Fibroblast of upper back skin (primary cell): ENCODE measurements at regions not wholly inside any gene's neighbourhood (a gene's known extent, or its start where the extent isn't known, plus 50 kb on each side); places are given as distances from the start of the nearest gene placed in this dataset.
A peak's percentile ranks its signal among the peaks of the same experiment; 100 is the strongest.
"Not testable (repeated sequence)": the region's sequence is repeated elsewhere in the genome, so short reads cannot be mapped to it uniquely, and the experiment has no call there.

Source experiments
- DNase-seq: peaks from one replicate; pipeline ENCODE4 v3.0.0-alpha.2; 2013

DNA sequence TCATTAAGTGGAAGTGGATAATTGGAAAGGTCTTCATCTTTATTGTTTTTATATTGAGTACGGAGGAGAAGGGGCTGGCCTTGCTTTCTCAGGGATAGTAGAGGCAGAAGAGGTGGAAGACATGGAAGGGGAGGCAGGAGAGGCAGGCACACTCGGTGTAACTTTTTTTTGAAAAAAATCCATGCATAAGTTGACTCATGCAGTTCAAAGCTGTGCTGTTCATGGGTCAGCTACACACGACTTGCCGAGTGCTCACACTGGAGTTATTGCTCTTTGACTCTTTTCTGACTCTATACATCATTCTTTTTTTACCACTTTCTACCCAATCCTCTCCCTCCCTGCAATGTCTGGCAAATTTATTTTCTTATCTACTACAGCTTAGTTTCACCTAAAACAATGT is 158.3 kb upstream of the AADAT start:
- peak; percentile 19 for DNase-seq

DNA sequence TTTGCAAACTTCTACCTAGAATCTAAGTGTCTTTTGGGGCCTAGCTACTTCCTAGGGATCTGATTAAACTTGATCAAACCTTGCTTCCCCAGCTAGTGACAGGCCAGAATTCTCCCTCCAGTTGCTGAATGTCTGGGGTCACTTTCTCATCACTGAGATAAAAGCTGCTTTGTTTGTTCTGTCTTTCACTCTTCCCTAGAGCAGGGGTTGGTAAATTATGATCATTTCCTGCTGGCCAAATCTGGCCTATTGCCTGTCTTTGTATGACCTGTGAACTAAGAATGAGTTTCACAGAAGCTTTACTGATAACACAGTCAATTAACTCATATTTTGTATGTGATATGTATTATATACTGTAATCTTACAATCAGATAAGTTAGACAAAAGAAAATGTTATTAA is 157.8 kb upstream of the AADAT start:
- DNase-seq, result no peak

DNA sequence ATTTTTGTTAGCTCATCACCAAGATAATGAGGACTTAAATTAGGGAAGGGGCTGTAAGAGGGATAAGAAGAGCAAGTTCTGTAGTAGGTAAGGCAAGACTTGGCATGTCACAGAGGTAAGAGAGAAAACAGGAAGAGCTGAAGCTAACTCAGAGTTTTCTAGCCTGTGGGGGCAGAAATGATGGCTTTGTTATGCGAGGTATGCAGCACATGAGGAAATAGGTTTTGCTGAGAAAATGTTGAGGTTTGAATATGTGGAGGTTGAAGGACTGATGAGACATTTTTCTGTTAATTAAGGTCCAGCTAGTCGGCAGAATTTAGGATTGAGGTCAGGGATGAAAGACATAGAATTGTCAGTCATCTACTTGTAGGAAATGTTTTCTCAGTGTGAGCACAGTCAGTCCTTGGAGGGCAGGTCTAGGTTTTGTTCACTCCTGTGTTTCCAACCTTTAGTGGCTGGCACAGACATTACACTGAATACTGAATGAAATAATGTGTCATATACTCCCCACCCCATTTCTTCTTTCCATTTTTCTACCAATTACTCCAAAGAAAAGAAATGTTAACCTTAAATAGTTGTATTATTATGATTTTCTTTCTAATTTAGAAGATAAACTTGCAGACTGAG is 154.0 kb upstream of the AADAT start:
- DNase-seq, result peak; percentile 70

DNA sequence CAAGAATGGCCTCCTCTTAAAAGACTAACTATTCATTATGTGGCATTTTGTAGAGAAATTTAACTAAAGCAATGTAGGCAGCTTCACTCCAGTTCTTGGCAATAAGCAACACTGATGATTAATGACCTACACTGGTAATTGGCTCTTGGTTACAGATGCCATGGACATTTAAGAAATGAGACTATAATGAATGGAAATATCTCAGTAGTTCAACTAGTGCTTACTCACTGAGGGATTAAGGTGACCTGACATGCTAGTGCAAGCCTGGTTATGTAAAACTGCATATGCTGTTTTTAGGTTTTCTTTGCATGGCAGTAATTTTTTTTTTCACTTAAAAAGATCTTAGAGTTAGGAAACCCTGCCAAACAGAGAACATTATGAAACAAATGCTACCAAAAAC is 152.7 kb upstream of the AADAT start:
- DNase-seq, result peak; percentile 58

DNA sequence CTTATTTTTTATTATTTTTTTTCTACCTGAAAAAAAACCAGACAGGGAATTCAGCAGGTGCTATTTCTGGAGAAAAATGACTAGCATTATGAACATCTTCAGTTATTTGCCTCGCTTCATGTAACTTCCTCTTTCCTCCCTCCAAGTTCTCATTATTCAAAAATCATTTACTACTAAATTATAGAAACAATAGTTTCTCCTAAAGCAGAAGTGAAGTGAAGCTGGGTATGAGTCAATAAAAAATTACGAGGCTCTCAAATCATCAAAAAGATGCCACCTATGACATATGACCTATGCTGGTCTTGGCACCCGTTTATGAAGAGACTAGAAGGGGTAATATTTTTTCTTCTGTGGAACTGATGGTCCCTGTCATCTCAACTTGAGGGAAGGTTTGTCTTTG is 145.0 kb upstream of the AADAT start:
- DNase-seq, result no peak

DNA sequence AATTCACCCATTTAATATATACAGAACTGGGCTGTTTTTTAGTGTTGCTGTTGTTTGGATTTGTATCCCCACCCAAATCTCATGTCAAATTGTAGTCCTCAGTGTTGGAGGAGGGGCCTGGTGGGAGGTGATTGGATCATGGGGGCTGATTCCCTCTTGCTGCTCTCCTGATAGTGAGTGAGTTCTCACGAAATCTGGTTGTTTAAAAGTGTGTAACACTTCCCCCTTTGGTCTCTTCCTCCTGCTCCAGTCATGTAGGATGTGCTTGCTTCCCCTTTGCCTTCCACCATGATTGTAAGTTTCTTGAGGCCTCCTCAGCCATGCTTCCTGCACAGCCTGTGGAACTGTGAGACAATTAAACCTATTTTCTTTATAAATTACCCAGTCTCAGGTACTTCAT is 141.6 kb upstream of the AADAT start:
- DNase-seq, result no peak

DNA sequence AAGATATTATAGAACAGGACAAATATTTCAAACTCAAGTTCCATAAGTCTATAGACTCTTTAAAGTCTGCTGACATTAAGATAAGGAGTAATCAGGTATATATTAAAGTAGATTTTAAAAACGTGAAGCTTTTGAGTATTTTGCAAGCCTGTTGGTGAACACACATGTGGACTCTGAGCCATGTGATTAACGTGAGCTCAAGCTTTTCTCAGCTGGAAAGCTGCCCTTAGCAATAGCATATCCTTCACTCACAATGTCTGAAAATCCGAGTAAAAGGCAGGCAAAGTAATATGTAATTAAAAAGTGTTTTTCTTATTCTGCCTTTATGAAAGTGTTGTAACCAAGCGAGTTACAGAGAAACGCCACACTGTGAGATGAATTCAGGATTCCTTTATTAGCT is 140.5 kb upstream of the AADAT start:
- DNase-seq, result no peak

DNA sequence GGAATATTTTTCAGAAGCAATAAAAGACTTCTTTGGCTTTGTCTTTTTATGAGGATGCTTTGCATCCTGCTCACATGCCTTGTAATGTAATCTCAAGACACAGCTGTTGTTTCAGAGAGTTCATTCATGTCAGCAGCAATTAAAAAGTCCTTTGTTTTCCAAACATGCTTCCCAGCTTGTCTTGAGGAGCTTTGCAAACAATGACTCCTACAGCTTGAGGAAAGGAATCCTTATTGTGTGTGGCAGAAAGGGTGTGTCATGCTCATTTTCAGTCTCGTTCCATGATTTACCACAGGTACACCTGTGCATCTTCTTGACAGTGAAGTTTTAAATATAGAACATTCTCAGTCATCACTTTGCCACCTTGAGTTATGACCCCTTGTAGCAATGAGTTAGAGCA is 139.2 kb upstream of the AADAT start:
- DNase-seq, result no peak

DNA sequence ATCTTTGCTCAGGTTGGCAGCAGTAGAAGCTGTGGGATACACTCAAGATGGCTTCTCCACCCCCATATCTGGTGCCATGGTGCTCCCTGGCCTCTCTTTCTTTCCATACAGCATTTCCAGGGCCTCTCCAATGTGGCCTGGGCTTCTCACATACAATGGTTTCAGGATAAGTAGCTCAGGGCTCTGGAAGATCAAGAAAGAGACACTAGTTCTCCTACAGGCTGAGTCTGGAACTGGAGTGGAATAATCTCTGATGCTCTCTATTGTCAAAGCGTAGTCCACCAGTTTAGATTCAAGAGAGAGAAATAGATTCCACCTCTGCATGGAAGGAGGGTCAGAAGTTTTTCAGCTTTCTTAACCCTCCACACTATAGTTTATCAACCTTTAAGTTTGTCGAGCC is 138.2 kb upstream of the AADAT start:
- DNase-seq, result no peak

DNA sequence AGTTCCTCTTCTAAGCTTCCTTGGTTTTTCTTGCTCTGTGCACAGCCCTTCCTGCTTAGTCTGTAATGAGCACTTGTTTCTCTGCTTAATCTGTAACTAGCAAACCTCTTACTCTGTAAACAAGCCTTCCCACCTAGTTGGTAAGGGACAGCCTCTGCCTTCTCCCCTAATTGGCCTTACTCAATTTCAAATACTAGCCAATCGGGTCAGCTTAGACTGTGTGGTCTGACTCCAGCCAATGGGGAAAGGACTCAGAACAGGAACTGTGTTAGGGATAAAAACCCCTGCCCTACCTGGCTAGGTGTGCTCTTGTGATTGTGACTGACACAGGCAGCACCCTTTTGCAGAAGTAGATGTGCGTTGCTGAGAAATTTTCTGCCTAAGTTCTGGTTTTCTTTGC is 136.5 kb upstream of the AADAT start:
- no peak for DNase-seq

DNA sequence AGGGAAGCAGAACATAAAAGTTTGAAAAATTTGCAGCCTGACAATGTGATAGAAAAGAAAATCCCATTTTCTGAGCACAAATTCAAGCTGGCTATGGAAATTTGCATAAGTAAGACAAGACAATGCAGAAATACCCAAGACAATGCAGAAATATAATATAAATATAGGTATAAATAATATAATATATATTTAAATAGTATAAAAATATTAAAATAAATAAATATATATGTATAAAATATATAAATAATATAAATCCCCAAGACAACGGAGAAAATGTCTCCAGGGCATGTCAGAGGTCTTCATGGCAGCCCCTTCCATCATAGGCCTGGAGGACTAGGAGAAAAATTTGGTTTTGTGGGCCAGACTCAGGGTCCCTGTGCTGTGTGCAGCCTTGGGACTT is 125.0 kb upstream of the AADAT start:
- DNase-seq, result no peak

DNA sequence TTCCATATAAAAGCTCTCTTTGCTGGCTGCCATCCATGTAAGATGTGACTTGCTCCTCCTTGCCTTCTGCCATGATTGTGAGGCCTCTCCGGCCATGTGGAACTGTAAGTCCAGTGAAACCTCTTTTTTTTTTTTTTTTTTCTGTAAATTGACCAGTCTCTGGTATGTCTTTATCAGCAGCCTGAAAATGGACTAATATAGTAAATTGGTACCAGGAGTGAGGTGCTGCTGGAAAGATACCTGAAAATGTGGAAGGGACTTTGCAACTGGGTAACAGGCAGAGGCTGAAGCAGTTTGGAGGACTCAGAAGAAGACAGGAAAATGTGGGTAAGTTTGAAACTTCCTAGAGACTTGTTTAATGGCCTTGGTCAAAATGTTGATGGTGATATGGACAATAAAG is 124.3 kb upstream of the AADAT start:
- DNase-seq, result no peak

DNA sequence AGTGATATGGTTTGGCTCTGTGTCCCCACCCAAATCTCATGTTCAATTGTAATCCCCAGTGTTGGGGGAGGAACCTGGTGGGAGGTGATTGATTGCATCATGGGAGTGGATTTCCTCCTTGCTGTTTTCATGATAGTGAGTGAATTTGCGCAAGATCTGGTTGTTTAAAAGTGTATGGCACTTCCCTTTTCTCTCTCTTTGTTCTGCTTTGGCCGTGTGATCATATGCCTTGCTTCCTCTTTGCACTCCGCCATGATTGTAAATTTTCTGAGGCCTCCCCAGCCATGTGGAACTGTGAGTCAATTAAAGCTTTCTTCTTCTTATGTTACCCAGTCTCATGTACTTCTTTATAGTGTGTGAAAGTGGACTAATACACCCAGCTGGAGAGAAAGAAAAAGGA is 113.0 kb upstream of the AADAT start:
- no peak for DNase-seq

DNA sequence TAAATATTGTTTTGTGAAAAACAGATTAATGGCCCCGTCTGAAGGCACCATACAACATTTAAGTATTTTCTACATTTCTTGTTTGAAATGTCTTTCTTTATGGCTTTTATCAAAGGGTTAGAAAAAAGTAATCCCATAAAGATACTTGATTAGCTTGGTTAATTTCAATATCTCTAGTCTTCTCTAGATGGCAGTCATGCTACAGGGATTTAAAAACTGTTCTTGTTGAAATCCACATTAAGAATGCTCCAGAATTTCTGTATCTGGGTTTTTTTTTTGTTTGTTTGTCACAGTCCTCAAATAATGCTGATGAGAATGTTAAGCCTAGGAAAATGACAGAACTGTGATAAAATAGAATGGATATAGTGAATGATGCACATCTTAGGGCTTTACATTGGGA is 109.0 kb upstream of the AADAT start:
- DNase-seq, result peak; percentile 12

DNA sequence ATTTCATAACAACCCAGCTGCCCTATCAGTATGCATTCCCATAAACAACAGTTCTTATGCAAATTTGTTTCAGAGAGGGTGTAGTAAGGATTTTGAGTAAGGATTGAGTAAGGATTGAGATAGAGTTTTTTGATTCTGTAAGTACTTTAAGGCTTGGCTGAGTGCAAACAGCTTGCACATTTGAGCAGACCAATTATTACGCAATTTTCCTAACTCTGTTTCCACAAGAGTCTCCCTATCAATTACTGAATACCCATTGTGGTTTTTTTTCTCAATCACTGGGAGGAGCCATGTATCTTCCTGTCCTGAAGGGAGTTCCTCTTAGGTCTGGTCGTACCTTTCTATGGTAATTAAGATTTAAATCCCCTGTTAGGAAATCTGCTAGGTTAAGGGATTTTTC is 105.0 kb upstream of the AADAT start:
- DNase-seq, result not testable (repeated sequence)

DNA sequence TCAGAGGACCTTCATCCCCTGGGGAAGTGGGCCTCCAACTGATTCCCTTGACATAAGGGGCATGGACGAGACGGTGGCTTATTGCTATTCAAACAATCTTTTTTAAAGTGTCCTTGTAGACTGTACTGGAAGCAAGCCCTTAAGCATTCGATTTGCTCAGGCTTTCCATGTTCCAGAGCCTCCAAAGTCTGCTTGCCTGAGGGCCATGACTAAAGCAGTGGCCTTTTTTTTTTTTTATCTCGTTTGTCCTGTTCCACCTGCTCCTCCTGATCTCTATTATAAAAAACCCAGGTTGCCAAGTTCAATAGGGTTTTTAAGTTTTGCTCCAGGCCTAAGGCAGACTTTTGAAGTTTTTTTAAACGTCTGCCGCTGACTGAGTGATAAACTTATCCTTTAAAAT is 103.7 kb upstream of the AADAT start:
- no peak for DNase-seq

DNA sequence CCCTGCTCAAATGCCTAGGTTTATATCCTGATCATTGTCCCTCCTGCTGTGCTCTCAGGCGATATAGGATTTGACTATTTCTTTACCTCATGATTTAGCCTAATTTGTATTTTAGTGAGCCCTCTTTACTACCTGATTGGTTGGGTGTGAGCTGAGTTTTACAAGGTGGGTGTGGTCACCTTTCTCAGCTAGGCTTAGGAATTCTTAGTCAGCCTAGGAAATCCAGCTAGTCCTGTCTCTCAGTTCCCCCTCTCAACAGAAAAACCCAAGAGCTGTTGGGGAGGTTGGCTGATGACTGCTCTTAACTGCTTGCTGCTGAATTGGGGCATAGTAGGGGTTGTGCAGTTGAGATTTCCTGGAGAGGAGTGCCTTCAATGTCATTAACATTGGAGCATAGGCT is 100.5 kb upstream of the AADAT start:
- DNase-seq, result no peak

DNA sequence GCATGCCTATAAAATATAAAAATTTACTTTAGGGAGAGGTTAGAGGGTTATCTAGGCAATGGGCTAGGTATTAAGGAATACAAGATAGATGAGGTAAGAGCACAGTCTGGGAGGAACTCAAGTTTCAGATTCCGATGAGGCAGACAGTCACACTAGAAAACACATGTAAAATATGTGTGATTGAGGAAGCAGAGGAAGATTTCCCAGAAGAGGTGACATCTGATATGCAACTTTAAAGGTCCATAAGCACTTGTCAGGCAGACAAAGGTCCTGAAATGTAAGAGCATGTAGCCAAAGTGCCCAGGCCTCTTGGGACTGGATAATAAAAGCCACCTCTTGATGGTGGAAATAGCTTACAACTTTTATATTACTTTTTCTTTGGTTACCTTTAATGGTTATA is 81.1 kb upstream of the AADAT start:
- DNase-seq, result no peak

DNA sequence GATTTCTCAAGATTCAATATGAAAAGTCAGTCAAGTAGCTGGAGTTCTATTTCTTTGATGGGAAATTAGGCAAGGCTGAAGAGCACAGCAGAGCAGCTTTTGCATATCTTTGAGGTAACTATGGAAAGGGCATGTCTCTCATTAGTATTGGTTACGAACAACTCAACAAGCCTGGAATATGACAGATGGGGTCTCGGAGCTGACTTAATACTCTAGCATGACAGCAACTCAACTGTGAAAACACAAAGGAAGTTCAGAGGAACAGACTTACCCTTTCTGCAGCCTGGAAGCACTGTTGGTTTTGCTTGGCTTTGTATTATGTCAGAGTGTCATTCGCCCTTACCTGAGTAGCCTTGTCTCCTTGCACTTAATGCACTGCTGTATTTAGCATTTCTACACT is 79.9 kb upstream of the AADAT start:
- no peak for DNase-seq

DNA sequence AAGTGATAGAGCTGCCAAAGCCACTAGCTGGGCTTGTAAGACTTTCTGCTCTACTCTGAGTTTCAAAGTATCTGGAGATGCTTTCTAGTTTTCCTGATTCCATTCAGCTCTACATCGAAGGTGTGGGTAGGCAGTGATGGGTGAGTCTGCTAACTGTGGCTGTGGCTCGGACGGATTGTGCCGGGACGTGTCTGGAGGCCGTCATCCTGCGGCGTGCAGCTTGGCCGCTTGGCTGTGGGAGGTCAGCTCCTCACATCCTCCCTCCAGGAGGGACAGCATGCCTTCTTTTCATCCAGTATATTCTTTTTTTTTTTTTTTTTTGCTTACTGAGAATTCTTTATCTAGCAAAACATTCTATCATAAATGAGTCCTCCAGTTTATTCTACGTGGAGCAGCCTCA is 77.9 kb upstream of the AADAT start:
- no peak for DNase-seq

DNA sequence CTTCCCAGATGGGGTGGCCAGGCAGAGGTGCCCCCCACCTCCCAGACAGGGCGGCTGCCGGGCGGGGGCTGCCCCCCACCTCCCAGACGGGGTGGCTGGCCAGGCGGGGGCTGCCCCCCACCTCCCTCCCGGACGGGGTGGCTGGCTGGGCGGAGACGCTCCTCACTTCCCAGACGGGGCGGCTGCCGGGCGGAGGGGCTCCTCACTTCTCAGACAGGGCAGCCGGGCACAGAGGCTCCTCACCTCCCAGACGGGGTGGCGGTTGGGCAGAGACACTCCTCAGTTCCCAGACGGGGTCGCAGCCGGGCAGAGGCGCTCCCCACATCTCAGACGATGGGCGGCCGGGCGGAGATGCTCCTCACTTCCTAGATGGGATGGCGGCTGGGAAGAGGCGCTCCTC is 76.4 kb upstream of the AADAT start:
- not testable (repeated sequence) for DNase-seq

DNA sequence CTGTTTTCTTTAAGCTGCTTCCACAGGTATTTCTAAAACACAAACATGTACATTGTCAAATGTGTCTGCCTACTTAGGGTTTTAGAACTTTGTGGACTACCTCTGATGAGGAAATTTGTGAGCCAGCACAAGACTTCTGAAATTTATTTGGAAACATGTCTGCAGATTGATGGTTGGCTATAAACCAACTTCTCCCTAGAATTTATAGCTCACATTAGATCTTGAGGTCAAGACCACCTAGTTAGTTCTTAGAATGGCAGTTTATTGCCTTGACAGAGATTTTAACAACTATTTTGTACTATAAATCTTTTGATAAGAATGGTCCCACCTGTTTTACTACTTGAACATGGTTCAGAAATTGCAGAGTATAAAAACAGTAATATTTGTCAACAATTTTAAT is 72.7 kb upstream of the AADAT start:
- no peak for DNase-seq

DNA sequence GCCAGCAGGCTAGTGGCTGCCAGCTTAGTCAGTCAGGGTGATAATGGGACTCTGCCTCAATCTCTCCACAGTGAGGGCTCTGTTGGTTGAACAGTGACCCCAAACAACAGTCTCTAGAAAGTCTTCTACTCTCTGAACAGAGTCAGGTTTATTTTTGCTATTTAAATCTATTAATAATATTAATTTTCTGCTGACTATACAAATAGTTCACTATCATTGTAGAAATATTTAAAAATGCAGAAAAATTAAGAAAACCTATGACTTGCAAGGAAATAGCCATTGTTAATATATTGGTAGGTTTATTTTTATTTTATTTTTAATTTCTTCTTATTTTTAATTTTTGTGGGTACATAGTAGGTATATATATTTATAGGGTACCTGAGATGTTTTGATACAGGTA is 67.9 kb upstream of the AADAT start:
- no peak for DNase-seq

DNA sequence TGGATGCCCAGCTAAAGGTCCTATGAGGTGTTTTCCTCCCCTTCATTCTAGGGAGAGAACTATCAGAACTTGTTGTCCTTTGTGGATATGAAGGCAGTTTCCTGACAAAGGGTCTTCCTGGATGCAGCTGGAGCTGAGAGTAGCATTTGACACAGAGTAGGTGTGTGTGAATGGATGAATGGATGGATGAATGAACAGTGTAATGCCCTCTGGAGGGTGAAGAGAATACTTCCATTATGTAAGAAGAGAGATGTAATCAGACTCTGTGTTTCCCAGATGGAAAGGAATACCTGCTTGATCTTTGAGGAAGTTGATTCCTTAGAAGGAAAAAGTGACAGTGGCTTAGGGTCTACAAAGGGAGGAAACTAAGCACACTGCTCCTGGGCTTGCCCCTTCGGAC is 55.4 kb upstream of the AADAT start:
- DNase-seq, result no peak

DNA sequence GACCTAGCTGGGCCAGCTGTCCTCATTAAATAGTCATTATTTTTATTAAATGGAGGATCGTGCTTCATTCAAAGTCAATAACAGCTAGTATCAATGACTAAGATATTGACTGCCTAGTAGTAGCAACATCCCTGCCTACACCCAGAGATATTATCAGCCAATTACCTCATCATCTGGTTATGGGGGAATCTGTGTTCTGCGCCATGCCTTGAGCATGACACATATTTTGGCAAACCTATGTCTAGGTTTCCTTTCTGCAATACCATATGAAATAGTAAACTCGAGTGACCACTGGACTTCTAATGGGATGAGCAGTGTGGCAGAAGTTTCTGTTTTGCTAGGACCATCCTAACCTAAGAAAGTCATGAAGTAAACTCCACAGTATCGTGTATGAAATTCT is 50.0 kb upstream of the AADAT start:
- peak; percentile 63 for DNase-seq
